ENCODE measurements at regions not wholly inside any gene's neighbourhood (a gene's known extent, or its start where the extent isn't known, plus 50 kb on each side); places are given as distances from the start of the nearest gene placed in this dataset.

GRCh38 chr11:96779030-96779429 is 389.2 kb downstream of the JRKL start:
- in situ Hi-C loops (cut with MboI; ENCODE audit: low sequenced_read_pairs in 4 of 4), result no loop called here
- no peak for DNase-seq

GRCh38 chr11:96781082-96781481 is 391.3 kb downstream of the JRKL start:
- no peaks in the 10 kb centered on the region for H3K4me1 ChIP-seq
- intact Hi-C loops (cut with DNase I; ENCODE audit: low total_unique reads), result no loop called here
- in situ Hi-C loops (cut with MboI; ENCODE audit: low sequenced_read_pairs in 4 of 4), result no loop called here
- H3K4me3 ChIP-seq, result no peak overlapping the region
- ATAC-seq (no peak), DNase-seq (no peak)
- no peaks in the 10 kb centered on the region for H3K27me3 ChIP-seq
- TF ChIP-seq CTCF (IDR thresholded peaks at IDR 0.05 in 4 of 5, conservative IDR thresholded peaks at IDR 0.05 in 1 of 5) (no peak), POLR2A (IDR thresholded peaks at IDR 0.05) (no peak)
- H3K27ac ChIP-seq, result no peak overlapping the region
- no peaks in the 10 kb centered on the region for H3K9me3 ChIP-seq
- H3K36me3 ChIP-seq, result no peaks in the 10 kb centered on the region

More at GRCh38 chr11:96779030-96779429, 389.2 kb downstream of the JRKL start:
- Histone ChIP-seq H3K9me3 (no peaks in the 10 kb centered on the region), H3K4me3 (no peak overlapping the region), H3K4me1 (no peaks in the 10 kb centered on the region), H3K36me3 (no peaks in the 10 kb centered on the region), H3K27me3 (no peaks in the 10 kb centered on the region), H3K27ac (no peak overlapping the region)
- no peak for ATAC-seq
- intact Hi-C loops (cut with DNase I; ENCODE audit: low total_unique reads), result no loop called here
- no peak for TF ChIP-seq POLR2A (IDR thresholded peaks at IDR 0.05)
- TF ChIP-seq CTCF (IDR thresholded peaks at IDR 0.05 in 4 of 5, conservative IDR thresholded peaks at IDR 0.05 in 1 of 5), result no peak

GRCh38 chr11:96782632-96783031 is 392.8 kb downstream of the JRKL start:
- ATAC-seq, result no peak
- H3K27me3 ChIP-seq, result no peaks in the 10 kb centered on the region
- no peaks in the 10 kb centered on the region for H3K9me3 ChIP-seq
- TF ChIP-seq CTCF (IDR thresholded peaks at IDR 0.05 in 4 of 5, conservative IDR thresholded peaks at IDR 0.05 in 1 of 5), result no peak
- TF ChIP-seq POLR2A (IDR thresholded peaks at IDR 0.05), result no peak
- no peak overlapping the region for H3K27ac ChIP-seq
- intact Hi-C loops (cut with DNase I; ENCODE audit: low total_unique reads), result no loop called here
- in situ Hi-C loops (cut with MboI; ENCODE audit: low sequenced_read_pairs in 4 of 4), result no loop called here
- H3K36me3 ChIP-seq, result no peaks in the 10 kb centered on the region
- no peak for DNase-seq
- no peaks in the 10 kb centered on the region for H3K4me1 ChIP-seq
- no peak overlapping the region for H3K4me3 ChIP-seq

GRCh38 chr11:96783311-96783710 is 393.5 kb downstream of the JRKL start:
- H3K9me3 ChIP-seq, result no peaks in the 10 kb centered on the region
- intact Hi-C loops (cut with DNase I; ENCODE audit: low total_unique reads), result no loop called here
- in situ Hi-C loops (cut with MboI; ENCODE audit: low sequenced_read_pairs in 4 of 4), result no loop called here

More at GRCh38 chr11:96783311-96783710, 393.5 kb downstream of the JRKL start:
- DNase-seq (no peak), ATAC-seq (no peak)
- TF ChIP-seq CTCF (IDR thresholded peaks at IDR 0.05 in 4 of 5, conservative IDR thresholded peaks at IDR 0.05 in 1 of 5) (no peak), POLR2A (IDR thresholded peaks at IDR 0.05) (no peak)
- Histone ChIP-seq H3K27ac (no peak overlapping the region), H3K27me3 (no peaks in the 10 kb centered on the region), H3K4me3 (no peak overlapping the region), H3K4me1 (no peaks in the 10 kb centered on the region), H3K36me3 (no peaks in the 10 kb centered on the region)

Data from gastrocnemius medialis (tissue), 4 donors.